ENCODE measurements at regions not wholly inside any gene's neighbourhood (a gene's known extent, or its start where the extent isn't known, plus 50 kb on each side); places are given as distances from the start of the nearest gene placed in this dataset.

DNA sequence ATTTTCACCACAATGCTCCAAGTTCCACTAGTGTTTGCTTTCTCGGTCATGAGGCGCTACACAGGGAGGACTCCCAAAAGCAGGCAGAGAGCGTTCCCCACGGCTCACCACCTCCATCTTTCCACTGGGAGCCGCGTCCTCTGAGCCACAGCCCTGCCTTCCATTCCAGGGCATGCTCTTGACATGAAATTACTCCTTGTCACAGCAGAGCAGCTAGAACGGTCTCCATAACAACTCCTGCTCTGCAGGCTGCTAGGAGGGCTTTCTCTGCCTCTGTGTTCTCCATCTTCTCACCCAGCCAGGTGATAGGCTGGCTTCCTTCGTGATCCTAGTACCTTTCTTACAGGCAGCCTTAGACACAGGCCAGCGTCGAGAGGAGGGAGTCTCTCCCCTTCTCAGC, 171.8 kb upstream of the UBL3 start:
- TF ChIP-seq, protein P1, sequence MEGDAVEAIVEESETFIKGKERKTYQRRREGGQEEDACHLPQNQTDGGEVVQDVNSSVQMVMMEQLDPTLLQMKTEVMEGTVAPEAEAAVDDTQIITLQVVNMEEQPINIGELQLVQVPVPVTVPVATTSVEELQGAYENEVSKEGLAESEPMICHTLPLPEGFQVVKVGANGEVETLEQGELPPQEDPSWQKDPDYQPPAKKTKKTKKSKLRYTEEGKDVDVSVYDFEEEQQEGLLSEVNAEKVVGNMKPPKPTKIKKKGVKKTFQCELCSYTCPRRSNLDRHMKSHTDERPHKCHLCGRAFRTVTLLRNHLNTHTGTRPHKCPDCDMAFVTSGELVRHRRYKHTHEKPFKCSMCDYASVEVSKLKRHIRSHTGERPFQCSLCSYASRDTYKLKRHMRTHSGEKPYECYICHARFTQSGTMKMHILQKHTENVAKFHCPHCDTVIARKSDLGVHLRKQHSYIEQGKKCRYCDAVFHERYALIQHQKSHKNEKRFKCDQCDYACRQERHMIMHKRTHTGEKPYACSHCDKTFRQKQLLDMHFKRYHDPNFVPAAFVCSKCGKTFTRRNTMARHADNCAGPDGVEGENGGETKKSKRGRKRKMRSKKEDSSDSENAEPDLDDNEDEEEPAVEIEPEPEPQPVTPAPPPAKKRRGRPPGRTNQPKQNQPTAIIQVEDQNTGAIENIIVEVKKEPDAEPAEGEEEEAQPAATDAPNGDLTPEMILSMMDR (IDR thresholded peaks at IDR 0.05; ENCODE audit: insufficient read depth, low read depth, low read length), result no peak
- no peak for TF ChIP-seq EZH2 (IDR thresholded peaks at IDR 0.05; ENCODE audit: insufficient read depth, low read length)

Data from astrocyte (in vitro differentiated cells and primary cell).